Mammary epithelial cell (primary cell): ENCODE measurements at regions not wholly inside any gene's neighbourhood (a gene's known extent, or its start where the extent isn't known, plus 50 kb on each side); places are given as distances from the start of the nearest gene placed in this dataset.

Experiments
- CTCF ChIP-seq, 2 donors: IDR thresholded peaks in 1 of 2; conservative IDR thresholded peaks in 1 of 2; 2 replicates each; pipeline ENCODE4 v1.5.1; 2011 to 2012; ENCODE audit warnings: inconsistent platforms in 2 of 2, low read length in 2 of 2, mild to moderate bottlenecking in 2 of 2, control low read depth in 1 of 2, low read depth in 1 of 2; ENCODE audit not compliant: insufficient read depth in 1 of 2; ENCODE audit errors: extremely low read depth in 1 of 2
- EZH2 ChIP-seq: IDR thresholded peaks from 2 replicates; pipeline ENCODE4 v1.6.1; 2012; ENCODE audit warnings: low read length, inconsistent platforms, borderline replicate concordance

DNA sequence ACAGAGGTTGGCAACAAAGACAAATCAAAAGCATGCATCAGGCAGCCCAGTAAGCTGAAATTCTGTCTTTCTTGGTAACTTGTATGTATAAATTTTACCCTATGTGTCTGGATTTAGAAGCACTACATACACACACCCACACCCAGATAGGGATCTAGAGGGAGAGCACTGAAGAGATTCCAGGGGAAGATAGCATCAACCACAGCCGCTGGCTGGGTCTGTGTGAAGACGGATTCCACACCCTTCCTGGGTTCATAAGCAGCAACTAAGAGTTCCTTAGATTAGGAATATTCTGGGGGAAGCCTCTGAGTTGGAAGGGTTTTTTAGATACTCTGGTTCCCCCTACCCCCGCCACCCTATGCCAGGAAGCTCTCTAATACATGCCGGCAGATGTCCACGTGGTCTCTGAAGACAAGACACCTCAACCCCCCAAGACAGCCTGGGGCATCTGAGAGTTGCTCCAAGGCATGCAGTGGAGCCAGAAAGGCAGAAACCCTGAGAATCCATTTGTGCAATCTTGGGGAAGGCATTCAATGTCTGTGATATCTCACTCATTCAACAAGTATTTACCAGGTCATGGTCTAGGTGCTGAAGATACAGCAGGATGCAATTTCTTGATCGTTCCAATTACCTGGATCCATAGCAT is 86.4 kb downstream of the NOG start:
- TF ChIP-seq CTCF (conservative IDR thresholded peaks at IDR 0.05 in 1 of 2, IDR thresholded peaks at IDR 0.05 in 1 of 2; ENCODE audit: extremely low read depth in 1 of 2, insufficient read depth in 1 of 2, low read depth in 1 of 2, low read length in 2 of 2): no peak
- TF ChIP-seq EZH2: no peak
